Naive thymus-derived CD4-positive, alpha-beta T cell (primary cell): ENCODE measurements at regions not wholly inside any gene's neighbourhood (a gene's known extent, or its start where the extent isn't known, plus 50 kb on each side); places are given as distances from the start of the nearest gene placed in this dataset.

Experiments
- ATAC-seq: fragments of 150-1000 bp; cut with Tn5 transposase; 2 replicates; pipeline ENCODE4 v1.10.0; 2021; ENCODE audit warnings: mild to moderate bottlenecking, moderate library complexity
- CTCF ChIA-PET: fragments of 350-600 bp; sonication (Branson Sonifier 250); formaldehyde crosslinking; loops from one replicate; lab custom pipeline; 2021; ENCODE audit warnings: antibody characterized with exemption; lab: Charles Lee
- POLR2A ChIA-PET: fragments of 350-600 bp; sonication (Branson Sonifier 250); formaldehyde crosslinking; loops from one replicate; lab custom pipeline; 2021; ENCODE audit warnings: antibody characterized with exemption, inconsistent platforms; lab: Charles Lee
- DNase-seq, 9 donors: peaks; one replicate each; pipeline versions ENCODE4 v3.0.0 to v3.0.0-alpha.2; 2020 to 2022; ENCODE audit warnings: mixed read lengths in 1 of 9
- H3K27ac ChIP-seq: one replicate; pipeline ENCODE4 v1.7.0; 2013; ENCODE audit warnings: mild to moderate bottlenecking, low read depth, low read length, moderate library complexity
- H3K27me3 ChIP-seq, 2 donors: one replicate each; pipeline ENCODE4 v1.7.0; 2013; ENCODE audit warnings: low read length in 2 of 2, mild to moderate bottlenecking in 2 of 2, moderate library complexity in 2 of 2; ENCODE audit not compliant: control insufficient read depth in 2 of 2, insufficient read depth in 2 of 2
- H3K36me3 ChIP-seq, 3 experiments: 1 replicate in 2 of 3; 2 replicates in 1 of 3; pipeline ENCODE4 v1.7.0; 2013; ENCODE audit warnings: low read length in 3 of 3, mild to moderate bottlenecking in 3 of 3, moderate library complexity in 1 of 3; ENCODE audit not compliant: insufficient read depth in 3 of 3, control insufficient read depth in 2 of 3
- H3K4me1 ChIP-seq, 2 donors: one replicate each; pipeline ENCODE4 v1.7.0; 2013; ENCODE audit warnings: low read length in 2 of 2, mild to moderate bottlenecking in 2 of 2, moderate library complexity in 1 of 2; ENCODE audit not compliant: control insufficient read depth in 2 of 2, insufficient read depth in 2 of 2
- H3K4me3 ChIP-seq: 2 replicates; pipeline ENCODE4 v1.7.0; 2013; ENCODE audit warnings: mild to moderate bottlenecking, low read length
- H3K9me3 ChIP-seq, 3 experiments: 1 replicate in 2 of 3; 2 replicates in 1 of 3; pipeline ENCODE4 v1.7.0; 2013; ENCODE audit warnings: low read length in 3 of 3; ENCODE audit not compliant: control insufficient read depth in 2 of 3
- H3K27ac Mint-ChIP-seq, 9 donors: one replicate each; pipeline ENCODE4 v1.8.0; 2020 to 2022; ENCODE audit warnings: mixed read lengths in 9 of 9, mild to moderate bottlenecking in 8 of 9, moderate library complexity in 5 of 9, inconsistent platforms in 2 of 9
- H3K27me3 Mint-ChIP-seq, 5 donors: one replicate each; pipeline ENCODE4 v1.8.0; 2021 to 2022; ENCODE audit warnings: mixed read lengths in 5 of 5, mild to moderate bottlenecking in 1 of 5
- H3K36me3 Mint-ChIP-seq, 5 donors: one replicate each; pipeline ENCODE4 v1.8.0; 2020 to 2022; ENCODE audit warnings: mixed read lengths in 5 of 5, mild to moderate bottlenecking in 3 of 5, inconsistent platforms in 1 of 5
- H3K4me1 Mint-ChIP-seq, 7 donors: one replicate each; pipeline ENCODE4 v1.8.0; 2020 to 2022; ENCODE audit warnings: mixed read lengths in 7 of 7, mild to moderate bottlenecking in 3 of 7, inconsistent platforms in 1 of 7
- H3K4me3 Mint-ChIP-seq, 10 donors: one replicate each; pipeline ENCODE4 v1.8.0; 2020 to 2022; ENCODE audit warnings: mild to moderate bottlenecking in 10 of 10, mixed read lengths in 10 of 10, moderate library complexity in 6 of 10, inconsistent platforms in 2 of 10
- H3K9me3 Mint-ChIP-seq, 11 donors: one replicate each; pipeline ENCODE4 v1.8.0; 2020 to 2022; ENCODE audit warnings: mixed read lengths in 11 of 11, mild to moderate bottlenecking in 4 of 11, inconsistent platforms in 1 of 11, moderate library complexity in 1 of 11
- intact Hi-C, 2 donors: fragments of 100-400 bp; cut with micrococcal nuclease; formaldehyde crosslinking; loops; one replicate each; pipeline ENCODE4 v1.15.1; 2023

- H3K27me3 ChIP-seq: no peaks in the 10 kb centered on the region
- Mint-ChIP-seq H3K27ac (no peak overlapping the region), H3K9me3 (peaks cover 0 to 2% (median 0%) of the 10 kb centered on the region in 11 donors), H3K4me1 (no peaks in the 10 kb centered on the region), H3K36me3 (no peaks in the 10 kb centered on the region), H3K4me3 (no peak overlapping the region), H3K27me3 (no peaks in the 10 kb centered on the region)
- H3K9me3 ChIP-seq: no peaks in the 10 kb centered on the region
- DNase-seq (no peak), ATAC-seq (no peak)
- ChIA-PET POLR2A (no interaction called here), CTCF (interaction anchor here (0.6 kb wide), 1 partner anchor 9 kb away, joined by 3 read pairs; no protein-coding TSS in a partner anchor)
- H3K4me1 ChIP-seq: no peaks in the 10 kb centered on the region
- intact Hi-C loops: no loop called here
- H3K27ac ChIP-seq: no peak overlapping the region
- no peak overlapping the region for H3K4me3 ChIP-seq
- no peaks in the 10 kb centered on the region for H3K36me3 ChIP-seq
Measured at GRCh38 chr1:187680823-187681222, 852.1 kb downstream of the PLA2G4A start.

- H3K36me3 ChIP-seq: no peaks in the 10 kb centered on the region
- intact Hi-C loops: no loop called here
- no peak for DNase-seq
- no peak overlapping the region for H3K27ac Mint-ChIP-seq
- peaks cover 0 to 2% (median 0%) of the 10 kb centered on the region in 11 donors for H3K9me3 Mint-ChIP-seq
- no peak for ATAC-seq
- ChIA-PET POLR2A (no interaction called here), CTCF (no interaction called here)
- no peaks in the 10 kb centered on the region for H3K9me3 ChIP-seq
- no peaks in the 10 kb centered on the region for H3K27me3 Mint-ChIP-seq
- H3K4me3 ChIP-seq: no peak overlapping the region
- H3K27ac ChIP-seq: no peak overlapping the region
- no peaks in the 10 kb centered on the region for H3K4me1 ChIP-seq
- no peaks in the 10 kb centered on the region for H3K4me1 Mint-ChIP-seq
- H3K36me3 Mint-ChIP-seq: no peaks in the 10 kb centered on the region
- no peaks in the 10 kb centered on the region for H3K27me3 ChIP-seq
- no peak overlapping the region for H3K4me3 Mint-ChIP-seq
Measured at GRCh38 chr1:187682112-187682511, 853.4 kb downstream of the PLA2G4A start.

- H3K36me3 ChIP-seq: no peaks in the 10 kb centered on the region
- no peak for ATAC-seq
Measured at GRCh38 chr1:187685333-187685732, 856.6 kb downstream of the PLA2G4A start.

GRCh38 chr1:187689129-187689528 lies 860.4 kb downstream of the PLA2G4A start:
- no peak for ATAC-seq
- Histone ChIP-seq H3K27ac (no peak overlapping the region), H3K36me3 (no peaks in the 10 kb centered on the region), H3K4me1 (no peaks in the 10 kb centered on the region), H3K4me3 (no peak overlapping the region), H3K27me3 (no peaks in the 10 kb centered on the region), H3K9me3 (no peaks in the 10 kb centered on the region)
- Mint-ChIP-seq H3K36me3 (no peaks in the 10 kb centered on the region), H3K4me3 (no peak overlapping the region), H3K9me3 (peaks cover 0 to 12% (median 4%) of the 10 kb centered on the region in 11 donors), H3K27me3 (no peaks in the 10 kb centered on the region), H3K4me1 (no peaks in the 10 kb centered on the region), H3K27ac (no peak overlapping the region)
- intact Hi-C loops: no loop called here
- ChIA-PET CTCF (no interaction called here), POLR2A (no interaction called here)
- no peak for DNase-seq

More at GRCh38 chr1:187685333-187685732, 856.6 kb downstream of the PLA2G4A start:
- Histone ChIP-seq H3K27ac (no peak overlapping the region), H3K9me3 (no peaks in the 10 kb centered on the region), H3K4me1 (no peaks in the 10 kb centered on the region), H3K27me3 (no peaks in the 10 kb centered on the region), H3K4me3 (no peak overlapping the region)
- Mint-ChIP-seq H3K4me1 (no peaks in the 10 kb centered on the region), H3K36me3 (no peaks in the 10 kb centered on the region), H3K4me3 (no peak overlapping the region), H3K27ac (no peak overlapping the region), H3K27me3 (no peaks in the 10 kb centered on the region), H3K9me3 (peaks cover 0 to 8% (median 1%) of the 10 kb centered on the region in 11 donors)
- DNase-seq: no peak
- POLR2A ChIA-PET: no interaction called here
- intact Hi-C loops: no loop called here
- CTCF ChIA-PET: no interaction called here

GRCh38 chr1:187691439-187691838 lies 862.7 kb downstream of the PLA2G4A start:
- Histone ChIP-seq H3K36me3 (no peaks in the 10 kb centered on the region), H3K4me3 (no peak overlapping the region), H3K9me3 (no peaks in the 10 kb centered on the region), H3K27me3 (no peaks in the 10 kb centered on the region), H3K27ac (no peak overlapping the region), H3K4me1 (no peaks in the 10 kb centered on the region)
- Mint-ChIP-seq H3K27ac (no peak overlapping the region), H3K36me3 (no peaks in the 10 kb centered on the region), H3K9me3 (peaks cover 0 to 12% (median 4%) of the 10 kb centered on the region in 11 donors), H3K4me1 (no peaks in the 10 kb centered on the region), H3K4me3 (no peak overlapping the region), H3K27me3 (no peaks in the 10 kb centered on the region)
- intact Hi-C loops: no loop called here
- ATAC-seq (no peak), DNase-seq (no peak)
- POLR2A ChIA-PET: no interaction called here
- CTCF ChIA-PET: no interaction called here

- POLR2A ChIA-PET: no interaction called here
- intact Hi-C loops: no loop called here
- H3K4me3 ChIP-seq: no peak overlapping the region
- H3K4me1 Mint-ChIP-seq: no peaks in the 10 kb centered on the region
- H3K9me3 ChIP-seq: no peaks in the 10 kb centered on the region
- H3K27me3 Mint-ChIP-seq: no peaks in the 10 kb centered on the region
- ATAC-seq (no peak), DNase-seq (no peak)
- no peak overlapping the region for H3K4me3 Mint-ChIP-seq
- H3K27ac Mint-ChIP-seq: no peak overlapping the region
- H3K27me3 ChIP-seq: no peaks in the 10 kb centered on the region
- CTCF ChIA-PET: no interaction called here
- H3K9me3 Mint-ChIP-seq: peaks cover 0 to 13% (median 4%) of the 10 kb centered on the region in 11 donors
- H3K4me1 ChIP-seq: no peaks in the 10 kb centered on the region
- no peaks in the 10 kb centered on the region for H3K36me3 ChIP-seq
- H3K27ac ChIP-seq: no peak overlapping the region
- H3K36me3 Mint-ChIP-seq: no peaks in the 10 kb centered on the region
Measured at GRCh38 chr1:187692799-187693198, 864.0 kb downstream of the PLA2G4A start.

GRCh38 chr1:187696073-187696472 lies 867.3 kb downstream of the PLA2G4A start:
- H3K27ac ChIP-seq: no peak overlapping the region
- Mint-ChIP-seq H3K27ac (no peak overlapping the region), H3K36me3 (no peaks in the 10 kb centered on the region), H3K4me3 (no peak overlapping the region), H3K4me1 (no peaks in the 10 kb centered on the region), H3K27me3 (no peaks in the 10 kb centered on the region), H3K9me3 (peaks cover 0 to 7% (median 0%) of the 10 kb centered on the region in 11 donors)
- H3K27me3 ChIP-seq: no peaks in the 10 kb centered on the region
- no peak for ATAC-seq
- H3K4me1 ChIP-seq: no peaks in the 10 kb centered on the region
- no peaks in the 10 kb centered on the region for H3K9me3 ChIP-seq
- no peaks in the 10 kb centered on the region for H3K36me3 ChIP-seq
- no peak for DNase-seq
- H3K4me3 ChIP-seq: no peak overlapping the region
- intact Hi-C loops: no loop called here
- POLR2A ChIA-PET: no interaction called here
- CTCF ChIA-PET: interaction anchor here (0.6 kb wide), 1 partner anchor 35 kb away, joined by 3 read pairs; no protein-coding TSS in a partner anchor
